KBM-7 (cell line): ENCODE measurements at regions not wholly inside any gene's neighbourhood (a gene's known extent, or its start where the extent isn't known, plus 50 kb on each side); places are given as distances from the start of the nearest gene placed in this dataset.
"Not testable (repeated sequence)": the region's sequence is repeated elsewhere in the genome, so short reads cannot be mapped to it uniquely, and the experiment has no call there.

Source experiments
- DNase-seq: peaks from one replicate; pipeline ENCODE4 v3.0.0-alpha.2; 2015
- in situ Hi-C: fragments of 300-500 bp; cut with MboI; formaldehyde crosslinking; loops from 2 replicates; pipeline ENCODE4 v1.14.3; 2020; ENCODE audit warnings: low sequenced_read_pairs, low pct_unique_long_range_greater_than_20kb, mixed read lengths

DNA sequence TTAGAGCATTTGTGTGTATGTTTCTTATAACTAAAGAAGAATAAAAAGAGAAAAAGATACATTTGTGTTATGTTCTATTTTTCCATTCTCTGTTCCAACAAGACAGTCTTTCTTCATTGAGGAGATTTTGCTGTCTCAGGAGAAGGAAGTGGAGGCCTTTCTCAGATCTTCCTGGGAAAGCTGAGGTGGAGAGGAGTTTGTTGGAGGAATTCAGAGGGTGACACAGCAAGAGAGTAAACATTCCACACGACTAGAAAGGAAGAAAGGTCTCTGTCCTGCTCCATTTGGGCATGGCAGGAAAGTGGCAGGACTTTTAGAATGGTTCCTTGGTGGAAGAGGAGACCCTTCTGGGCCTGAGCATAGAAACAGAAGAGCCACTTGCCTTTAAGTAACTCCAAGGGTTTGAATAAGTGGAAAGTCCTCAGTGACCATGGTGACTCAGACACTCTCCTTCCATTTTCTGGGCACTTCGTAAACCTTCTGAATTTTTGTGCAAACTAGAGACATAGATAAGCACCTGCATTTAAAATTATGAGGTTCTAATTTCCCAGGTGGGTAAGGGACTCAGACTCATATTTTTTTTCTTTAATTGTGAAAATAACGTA, 52.3 kb upstream of the COL5A2 start:
- DNase-seq: no peak
- in situ Hi-C loops: no loop called here

GRCh38 chr2:189232759-189233406, 53.3 kb upstream of the COL5A2 start:
- no peak for DNase-seq
- in situ Hi-C loops: no loop called here

DNA sequence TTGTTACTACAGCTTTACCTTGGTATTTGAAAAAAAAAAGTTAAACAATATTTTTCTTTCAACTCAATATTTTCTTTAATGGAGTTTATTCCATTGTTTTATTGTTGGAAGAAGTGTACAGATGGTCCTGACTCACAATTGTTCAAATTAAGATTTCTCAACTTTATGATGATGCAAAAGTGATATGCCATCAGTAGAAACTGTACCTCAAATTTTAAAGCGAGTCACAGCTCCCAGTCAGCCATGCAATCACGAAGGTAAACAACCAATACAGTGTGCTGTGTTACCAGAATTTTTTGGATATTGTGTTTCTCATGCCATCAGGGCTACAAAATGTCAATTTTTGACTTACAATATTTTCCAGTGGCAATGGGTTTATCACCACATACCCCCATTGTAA, 54.0 kb upstream of the COL5A2 start:
- in situ Hi-C loops: no loop called here
- DNase-seq: no peak

DNA sequence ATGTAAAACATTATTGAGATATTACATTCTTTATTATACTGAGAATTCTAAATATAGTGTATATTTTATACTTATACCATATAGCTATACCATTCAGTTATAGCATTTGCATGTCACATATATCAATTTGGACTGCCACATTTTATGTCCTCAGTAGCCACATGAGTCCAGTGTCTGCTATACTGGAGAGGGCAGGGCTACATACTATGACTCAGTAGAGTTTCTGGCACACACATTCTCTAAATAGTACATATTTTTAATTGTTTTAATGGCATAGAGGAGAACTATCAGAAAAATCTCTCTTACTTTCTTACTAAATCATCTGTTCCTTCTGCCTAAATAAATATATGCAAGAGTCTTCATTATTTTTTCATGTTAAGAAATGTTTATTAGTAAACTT, 55.4 kb upstream of the COL5A2 start:
- in situ Hi-C loops: no loop called here
- no peak for DNase-seq

DNA sequence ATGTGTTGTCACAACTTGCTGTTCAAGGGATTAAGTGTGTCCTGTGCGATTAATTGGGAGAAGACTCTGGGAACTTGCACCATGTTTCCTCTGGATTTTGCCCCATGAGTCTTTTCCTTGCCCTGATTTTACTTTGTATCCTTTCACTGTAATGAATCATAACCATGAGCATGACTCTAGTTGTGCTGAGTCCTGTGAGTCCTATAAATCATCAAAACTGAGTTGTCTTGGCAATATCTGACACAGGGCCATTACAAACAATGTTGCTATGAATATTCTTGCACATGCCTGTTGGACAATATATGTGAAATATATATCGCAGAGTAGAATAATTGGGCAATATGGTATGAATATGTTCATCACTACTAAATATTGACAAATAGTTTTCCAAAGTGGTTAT, 56.5 kb upstream of the COL5A2 start:
- in situ Hi-C loops: no loop called here
- no peak for DNase-seq

GRCh38 chr2:189238903-189239302, 59.3 kb upstream of the COL5A2 start:
- no peak for DNase-seq
- in situ Hi-C loops: no loop called here

GRCh38 chr2:189243843-189244242, 64.3 kb upstream of the COL5A2 start:
- in situ Hi-C loops: not testable (repeated sequence)

GRCh38 chr2:189247276-189247675, 67.7 kb upstream of the COL5A2 start:
- in situ Hi-C loops: no loop called here
- DNase-seq: no peak

More at GRCh38 chr2:189243843-189244242, 64.3 kb upstream of the COL5A2 start:
- DNase-seq: not testable (repeated sequence)

DNA sequence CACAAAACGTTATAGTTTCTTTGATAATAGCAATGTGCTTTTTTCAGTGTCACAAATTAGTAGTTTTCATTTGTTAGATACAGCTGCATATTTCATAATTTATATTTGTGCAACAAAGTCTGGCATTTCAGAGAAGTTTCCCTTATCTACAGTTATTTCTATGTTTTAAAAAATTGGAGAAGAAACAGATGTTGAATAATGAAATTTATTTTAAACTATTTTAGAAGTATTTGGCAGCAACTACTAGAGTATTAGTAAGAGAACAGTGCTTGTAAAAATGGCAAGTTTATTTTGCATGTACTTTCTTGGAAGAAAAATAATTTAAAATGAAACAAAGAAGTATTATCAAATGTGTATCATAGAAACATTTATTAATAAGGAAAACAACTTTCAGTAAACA, 68.6 kb upstream of the COL5A2 start:
- in situ Hi-C loops: no loop called here
- DNase-seq: no peak

GRCh38 chr2:189249171-189249570, 69.6 kb upstream of the COL5A2 start:
- no peak for DNase-seq
- in situ Hi-C loops: no loop called here

- no peak for DNase-seq
- in situ Hi-C loops: no loop called here
Measured at GRCh38 chr2:189249901-189250300, 70.3 kb upstream of the COL5A2 start.

DNA sequence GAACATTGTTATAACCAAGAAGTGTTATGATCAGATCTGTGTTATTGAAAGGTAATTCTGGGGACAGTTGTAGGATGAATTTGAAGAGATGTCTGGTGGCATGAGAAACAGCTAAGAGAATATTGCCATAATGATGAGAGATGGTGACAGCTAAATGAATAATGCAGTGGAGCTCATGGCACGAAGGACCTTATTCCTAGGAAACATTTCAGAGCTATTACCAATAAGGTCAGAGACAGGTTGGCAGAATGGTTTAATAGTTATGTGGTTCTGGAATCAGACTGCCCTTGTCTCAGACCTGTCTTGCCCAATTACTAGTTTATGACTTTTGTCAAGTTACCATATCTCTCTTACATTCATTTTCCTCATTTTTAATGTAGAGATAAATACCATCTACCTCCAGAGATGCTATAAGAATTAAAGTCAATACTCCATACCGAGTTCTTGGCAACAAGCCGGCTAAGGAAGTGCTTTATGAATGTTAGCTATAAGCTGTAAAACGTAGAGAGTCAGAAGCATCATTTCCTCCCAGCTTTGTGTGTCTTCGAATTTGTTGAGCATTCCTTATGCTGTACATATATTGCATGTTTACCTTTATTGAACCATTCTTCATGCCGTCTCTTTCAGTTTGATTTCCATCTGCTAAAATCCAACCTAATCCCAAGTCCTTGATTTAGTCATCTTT, 73.6 kb upstream of the COL5A2 start:
- no peak for DNase-seq

DNA sequence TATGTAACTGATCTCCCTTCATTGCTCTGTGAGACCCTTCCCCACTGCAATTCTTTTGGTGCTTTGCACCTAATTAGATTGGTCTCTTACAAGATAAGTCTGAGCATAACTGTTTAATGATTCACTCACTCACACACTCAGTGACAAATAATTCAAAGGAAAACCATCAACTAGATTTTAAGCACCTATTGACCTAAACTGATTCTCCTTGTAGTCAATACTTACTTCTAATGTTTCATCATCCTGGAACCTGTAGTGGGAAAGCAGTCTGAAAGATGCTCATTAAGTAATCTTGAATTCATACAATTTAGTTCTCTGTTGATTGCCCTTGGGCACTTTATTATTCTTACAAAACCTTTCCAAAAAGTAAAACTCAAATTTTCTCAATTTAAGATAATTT, 74.3 kb upstream of the COL5A2 start:
- in situ Hi-C loops: no loop called here
- DNase-seq: no peak

More for the DNA sequence above, 73.6 kb upstream of the COL5A2 start:
- in situ Hi-C loops: no loop called here

GRCh38 chr2:189254268-189254883, 74.8 kb upstream of the COL5A2 start:
- no peak for DNase-seq
- in situ Hi-C loops: no loop called here

DNA sequence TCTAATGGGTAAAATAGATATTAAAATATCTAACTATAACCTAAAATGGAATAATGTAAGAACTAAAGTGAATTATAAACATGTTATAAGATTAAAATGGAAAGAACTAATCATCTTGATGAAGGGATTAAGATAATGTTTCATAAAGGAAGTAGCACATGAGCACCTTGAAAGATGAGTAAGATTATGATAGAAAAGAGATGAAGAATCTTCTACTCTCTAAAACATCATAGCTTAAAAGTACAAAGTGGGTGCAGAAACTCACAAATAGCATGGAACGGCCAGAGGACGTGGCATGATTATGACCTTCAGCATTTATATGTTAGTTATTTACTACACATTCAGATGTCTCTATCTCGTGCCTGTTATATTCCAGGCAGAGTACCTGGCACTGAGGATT, 76.2 kb upstream of the COL5A2 start:
- in situ Hi-C loops: no loop called here
- no peak for DNase-seq

GRCh38 chr2:189258616-189259365, 79.2 kb upstream of the COL5A2 start:
- DNase-seq: no peak
- in situ Hi-C loops: no loop called here

DNA sequence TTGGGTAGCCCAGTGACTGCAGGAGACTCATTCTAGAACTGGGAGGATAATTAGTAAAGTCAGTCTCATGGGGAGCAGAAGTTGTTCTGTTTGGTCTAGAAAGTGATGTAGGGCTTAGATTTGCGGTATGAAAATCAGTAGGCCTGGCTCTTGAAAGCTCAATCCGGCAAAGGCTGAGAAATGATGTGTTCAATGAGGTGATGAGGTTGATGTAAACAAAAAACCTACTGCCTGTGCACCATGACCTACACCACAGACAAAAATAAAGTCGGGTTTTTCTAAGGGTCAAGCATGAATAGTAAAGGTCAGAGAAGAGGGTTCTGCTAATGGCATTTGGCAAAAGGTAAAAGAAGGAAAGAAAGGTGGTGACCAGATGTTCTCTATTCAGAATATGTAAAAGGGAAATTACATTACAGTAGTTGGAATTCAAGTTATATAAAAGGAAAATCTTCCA, 80.8 kb upstream of the COL5A2 start:
- in situ Hi-C loops: no loop called here
- DNase-seq: no peak

DNA sequence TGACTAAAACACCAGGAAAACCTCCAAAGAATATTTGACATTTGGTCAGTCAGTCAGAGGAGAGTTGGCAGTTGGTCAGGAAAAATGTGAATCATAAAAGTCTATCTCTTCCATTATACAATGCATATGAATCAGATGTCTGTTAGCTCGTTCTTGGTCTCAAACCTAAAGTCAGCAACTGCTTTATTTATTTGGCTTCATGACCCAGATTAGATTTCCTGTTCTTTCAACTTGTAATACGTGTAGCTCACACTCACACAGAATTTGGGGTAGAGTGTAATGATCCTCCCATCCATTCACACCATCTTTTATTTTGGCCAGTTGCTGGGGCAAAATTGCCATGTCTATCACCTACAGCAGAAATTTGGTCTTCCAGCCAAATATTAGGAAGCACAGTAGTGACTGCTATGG, 81.9 kb upstream of the COL5A2 start:
- in situ Hi-C loops: no loop called here

DNA sequence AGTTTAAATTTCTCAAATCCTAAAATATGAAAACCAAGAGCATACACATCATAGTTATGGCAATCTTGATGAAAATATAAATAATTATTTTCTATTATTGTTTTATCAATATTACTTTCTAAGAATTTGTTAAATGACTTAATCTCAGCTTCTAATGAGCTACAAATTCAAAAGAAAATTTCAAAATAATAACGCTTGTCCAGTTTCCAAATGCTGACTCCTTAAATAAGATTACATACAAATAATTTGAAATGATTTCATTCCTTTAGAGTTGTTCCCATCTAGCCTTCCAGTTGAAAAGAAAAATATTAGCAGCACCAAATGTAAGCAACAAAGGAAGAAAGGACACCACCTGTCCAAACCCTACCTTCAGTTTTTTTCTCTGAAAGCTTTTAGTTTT, 82.4 kb upstream of the COL5A2 start:
- in situ Hi-C loops: no loop called here
- DNase-seq: no peak

More for the DNA sequence above, 81.9 kb upstream of the COL5A2 start:
- DNase-seq: no peak
